Skeletal muscle satellite cell (primary cell): ENCODE measurements at regions not wholly inside any gene's neighbourhood (a gene's known extent, or its start where the extent isn't known, plus 50 kb on each side); places are given as distances from the start of the nearest gene placed in this dataset.
"Not testable (repeated sequence)": the region's sequence is repeated elsewhere in the genome, so short reads cannot be mapped to it uniquely, and the experiment has no call there.

ENCODE experiments used
- H3K27me3 ChIP-seq: 2 replicates; pipeline ENCODE4 v1.7.0; 2013; ENCODE audit warnings: low read length; ENCODE audit not compliant: control insufficient read depth, insufficient read depth
- H3K36me3 ChIP-seq: 2 replicates; pipeline ENCODE4 v1.7.0; 2013; ENCODE audit warnings: mild to moderate bottlenecking, control low read depth, low read length; ENCODE audit not compliant: insufficient read depth
- H3K4me1 ChIP-seq: 2 replicates; pipeline ENCODE4 v1.7.0; 2013; ENCODE audit warnings: low read length; ENCODE audit not compliant: control insufficient read depth, insufficient read depth
- H3K4me2 ChIP-seq: 2 replicates; pipeline ENCODE4 v1.7.0; 2013; ENCODE audit warnings: mild to moderate bottlenecking, low read length
- H3K4me3 ChIP-seq: 2 replicates; pipeline ENCODE4 v1.7.0; 2013; ENCODE audit warnings: low read length
- H3K9ac ChIP-seq: 2 replicates; pipeline ENCODE4 v1.7.0; 2013; ENCODE audit warnings: mild to moderate bottlenecking, low read depth, low read length, moderate library complexity
- H3K9me3 ChIP-seq: replicated peaks from 2 replicates; pipeline ENCODE4 v1.7.0; 2013; ENCODE audit warnings: mild to moderate bottlenecking, control low read depth, low read length

- Histone ChIP-seq H3K4me3 (no peak overlapping the region), H3K9me3 (no peaks in the 10 kb centered on the region), H3K9ac (no peak overlapping the region), H3K4me1 (no peaks in the 10 kb centered on the region), H3K4me2 (no peak overlapping the region), H3K36me3 (no peaks in the 10 kb centered on the region), H3K27me3 (no peaks in the 10 kb centered on the region)
Measured at GRCh38 chr3:191123231-191123630, 75.8 kb upstream of the OSTN start.

- H3K9ac ChIP-seq, result no peak overlapping the region
- H3K27me3 ChIP-seq, result no peaks in the 10 kb centered on the region
- no peaks in the 10 kb centered on the region for H3K4me1 ChIP-seq
- H3K9me3 ChIP-seq, result no peaks in the 10 kb centered on the region
- no peak overlapping the region for H3K4me3 ChIP-seq
- H3K4me2 ChIP-seq, result no peak overlapping the region
- H3K36me3 ChIP-seq, result no peaks in the 10 kb centered on the region
Measured at GRCh38 chr3:191120447-191121298, 78.4 kb upstream of the OSTN start.

DNA sequence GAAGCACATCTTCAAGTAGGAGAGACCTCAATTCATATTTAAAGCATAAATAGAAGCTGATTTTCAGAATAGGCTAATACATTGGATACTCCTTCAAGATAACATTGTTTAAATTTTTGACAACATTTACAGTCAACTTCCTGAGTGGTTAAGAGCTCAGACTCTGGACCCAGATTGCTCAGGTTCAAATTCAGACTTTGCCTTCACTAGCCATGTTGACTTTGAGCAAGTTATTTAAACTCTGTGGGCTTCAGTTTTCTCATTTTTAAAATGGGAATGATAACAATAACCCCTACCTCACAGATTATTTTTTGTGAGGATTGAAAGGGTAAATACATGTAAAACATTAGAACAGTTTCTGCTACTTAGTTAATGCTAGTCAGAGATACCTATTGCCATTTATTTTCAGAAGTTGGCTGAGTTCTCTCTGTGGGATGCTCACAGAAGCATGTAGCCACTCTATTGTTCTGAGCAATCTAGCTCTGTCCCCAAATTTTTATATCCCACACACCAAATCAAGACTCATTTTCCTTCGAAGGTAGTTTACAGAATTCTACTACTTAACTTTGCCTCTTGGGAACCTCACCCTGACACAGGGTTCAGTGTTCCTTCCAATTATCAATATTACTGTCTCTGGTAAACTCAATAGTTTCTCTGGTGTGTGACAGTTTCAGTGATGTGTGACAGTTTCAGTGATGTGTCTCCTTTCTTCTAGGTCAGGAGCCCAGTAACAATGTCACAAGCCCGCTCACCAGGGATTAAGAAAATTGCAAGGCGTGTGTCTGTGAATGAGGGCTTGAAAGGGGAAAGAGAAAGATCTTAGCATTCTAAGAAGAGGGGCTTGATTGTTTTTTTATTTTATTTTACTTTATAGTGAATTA lies 79.4 kb upstream of the OSTN start:
- H3K4me3 ChIP-seq, result no peak overlapping the region
- H3K4me1 ChIP-seq, result no peaks in the 10 kb centered on the region
- H3K9me3 ChIP-seq, result no peaks in the 10 kb centered on the region
- H3K9ac ChIP-seq, result no peak overlapping the region
- H3K4me2 ChIP-seq, result no peak overlapping the region
- H3K27me3 ChIP-seq, result no peaks in the 10 kb centered on the region
- H3K36me3 ChIP-seq, result no peaks in the 10 kb centered on the region

DNA sequence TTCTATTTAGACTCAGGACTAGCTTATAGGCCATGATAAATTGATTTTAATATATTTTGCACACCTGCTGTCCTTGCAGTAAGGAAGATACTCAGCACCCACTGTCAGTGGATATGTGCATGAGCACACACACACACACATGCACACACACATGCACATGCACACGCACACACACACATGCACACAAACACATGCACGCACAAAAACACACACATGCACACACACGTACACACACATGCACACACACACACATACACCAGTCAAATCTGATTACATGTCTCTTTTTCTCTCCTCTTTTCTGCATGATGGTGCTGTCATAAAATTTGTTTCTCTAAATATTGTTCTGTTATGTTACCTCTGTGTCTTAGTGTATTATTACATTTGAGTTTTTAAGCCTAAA lies 87.3 kb upstream of the OSTN start:
- Histone ChIP-seq H3K9me3 (no peaks in the 10 kb centered on the region), H3K4me2 (no peak overlapping the region), H3K9ac (no peak overlapping the region), H3K27me3 (no peaks in the 10 kb centered on the region), H3K36me3 (no peaks in the 10 kb centered on the region), H3K4me3 (no peak overlapping the region), H3K4me1 (no peaks in the 10 kb centered on the region)

GRCh38 chr3:191105418-191105817 lies 93.6 kb upstream of the OSTN start:
- Histone ChIP-seq H3K27me3 (no peaks in the 10 kb centered on the region), H3K4me1 (no peaks in the 10 kb centered on the region), H3K9me3 (no peaks in the 10 kb centered on the region), H3K9ac (no peak overlapping the region), H3K4me3 (no peak overlapping the region), H3K4me2 (no peak overlapping the region), H3K36me3 (no peaks in the 10 kb centered on the region)

GRCh38 chr3:191100516-191100915 lies 98.5 kb upstream of the OSTN start:
- no peaks in the 10 kb centered on the region for H3K36me3 ChIP-seq
- H3K4me1 ChIP-seq, result no peaks in the 10 kb centered on the region
- no peak overlapping the region for H3K9ac ChIP-seq
- H3K4me2 ChIP-seq, result no peak overlapping the region
- H3K4me3 ChIP-seq, result no peak overlapping the region
- no peaks in the 10 kb centered on the region for H3K27me3 ChIP-seq
- H3K9me3 ChIP-seq, result no peaks in the 10 kb centered on the region

DNA sequence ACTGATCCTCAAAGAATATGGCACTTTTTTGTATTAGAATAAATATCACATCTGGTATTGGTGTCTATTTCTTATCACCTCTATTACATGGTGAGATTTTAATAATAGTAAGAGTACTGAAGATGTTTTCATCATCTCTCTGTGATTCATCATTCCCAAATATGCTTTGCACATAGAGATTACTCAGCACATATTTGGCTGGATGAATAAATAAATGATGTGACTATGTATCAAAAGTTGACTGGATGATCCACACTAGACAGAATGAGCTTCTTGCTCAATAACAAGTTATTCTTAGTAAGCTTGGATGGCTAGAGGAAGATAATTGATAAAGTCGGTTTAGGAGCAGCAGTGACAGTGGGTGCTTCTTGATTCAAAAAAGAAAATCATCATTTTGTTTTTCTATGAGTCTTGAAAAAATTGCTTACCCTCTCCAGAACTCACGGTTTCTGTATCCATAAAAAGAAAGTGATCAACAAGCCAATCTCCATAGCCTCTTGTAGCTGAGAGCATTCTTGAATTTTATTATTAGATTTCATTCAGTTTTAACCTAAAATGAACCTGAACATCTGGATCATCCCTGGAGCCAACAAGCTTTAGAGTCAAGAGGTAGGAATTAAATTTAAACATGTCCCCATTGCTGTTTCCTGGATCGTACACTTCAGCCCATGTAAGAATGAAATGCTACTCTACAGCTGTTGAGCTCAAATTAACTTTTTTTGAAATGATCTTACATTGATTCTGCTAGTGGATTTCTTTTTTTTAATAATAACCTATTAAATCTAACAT lies 104.8 kb upstream of the OSTN start:
- no peaks in the 10 kb centered on the region for H3K9me3 ChIP-seq
- H3K36me3 ChIP-seq, result no peaks in the 10 kb centered on the region
- H3K4me3 ChIP-seq, result peak overlapping the region; percentile 20
- no peaks in the 10 kb centered on the region for H3K27me3 ChIP-seq
- peak overlapping the region; percentile 55 for H3K4me2 ChIP-seq
- peaks cover 12% of the 10 kb centered on the region for H3K4me1 ChIP-seq
- H3K9ac ChIP-seq, result peak overlapping the region; percentile 31

DNA sequence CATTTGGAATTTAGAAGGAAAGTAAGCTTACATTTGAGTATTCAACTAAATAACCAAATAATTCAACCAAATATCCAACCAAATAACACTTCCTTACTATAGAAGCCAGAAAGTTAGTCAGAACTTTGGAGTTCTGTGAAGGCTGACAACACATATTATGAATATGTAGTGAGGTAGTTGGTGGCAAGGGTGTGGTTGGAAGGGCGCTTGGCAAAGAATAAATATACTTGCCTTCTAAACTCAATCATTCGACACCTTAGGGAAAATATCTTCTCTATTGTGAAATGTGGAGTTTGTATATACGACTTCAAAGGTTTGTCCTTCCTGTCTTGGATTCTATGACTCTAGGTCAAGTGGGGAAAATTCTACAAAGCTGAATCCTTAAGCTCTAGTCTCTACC lies 111.7 kb upstream of the OSTN start:
- H3K4me1 ChIP-seq, result peaks cover 9% of the 10 kb centered on the region
- no peak overlapping the region for H3K9ac ChIP-seq
- H3K27me3 ChIP-seq, result no peaks in the 10 kb centered on the region
- H3K4me3 ChIP-seq, result no peak overlapping the region
- no peaks in the 10 kb centered on the region for H3K9me3 ChIP-seq
- H3K36me3 ChIP-seq, result no peaks in the 10 kb centered on the region
- no peak overlapping the region for H3K4me2 ChIP-seq

- Histone ChIP-seq H3K9ac (no peak overlapping the region), H3K36me3 (no peaks in the 10 kb centered on the region), H3K4me1 (peaks cover 9% of the 10 kb centered on the region), H3K9me3 (no peaks in the 10 kb centered on the region), H3K4me3 (no peak overlapping the region), H3K27me3 (no peaks in the 10 kb centered on the region), H3K4me2 (peak overlapping the region; percentile 22)
Measured at GRCh38 chr3:191085091-191085490, 114.0 kb upstream of the OSTN start.

GRCh38 chr3:191078913-191079312 lies 120.1 kb upstream of the OSTN start:
- not testable (repeated sequence) for H3K27me3 ChIP-seq, H3K9me3 ChIP-seq, H3K4me1 ChIP-seq, H3K36me3 ChIP-seq, H3K9ac ChIP-seq, H3K4me2 ChIP-seq, H3K4me3 ChIP-seq

DNA sequence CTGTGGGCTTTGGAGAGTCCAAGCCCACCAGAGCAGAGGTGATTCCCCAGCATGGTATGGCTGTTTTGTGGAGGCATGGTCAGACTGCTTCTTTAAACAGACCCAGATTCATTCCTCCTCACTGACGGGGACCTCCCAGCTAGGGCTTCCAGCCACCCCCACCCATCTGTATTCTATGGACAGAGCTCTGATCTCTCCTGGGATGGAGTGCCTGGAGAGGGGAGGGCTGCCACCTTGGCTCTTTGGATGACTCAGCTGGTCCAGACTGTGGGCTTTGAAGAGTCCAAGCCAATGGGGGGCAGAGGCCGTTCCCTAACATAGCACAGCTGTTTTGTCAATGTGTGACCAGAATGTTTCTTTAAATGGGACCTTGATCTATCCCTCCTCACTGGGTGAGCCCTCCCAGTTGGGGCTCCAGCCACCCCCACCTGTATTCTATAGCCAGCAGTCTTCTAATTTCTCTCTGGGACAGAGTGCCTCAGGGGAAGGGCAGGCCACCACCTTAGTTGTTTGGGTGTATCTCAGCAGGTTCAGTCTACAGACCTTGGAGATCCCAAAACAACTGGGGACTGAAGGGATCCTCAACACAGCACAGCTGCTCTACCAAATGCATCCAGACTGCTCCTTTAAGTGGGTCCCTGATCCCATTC lies 122.0 kb upstream of the OSTN start:
- Histone ChIP-seq H3K9me3 (no peaks in the 10 kb centered on the region), H3K4me1 (no peaks in the 10 kb centered on the region), H3K4me2 (no peak overlapping the region), H3K4me3 (no peak overlapping the region), H3K9ac (no peak overlapping the region), H3K36me3 (no peaks in the 10 kb centered on the region), H3K27me3 (no peaks in the 10 kb centered on the region)
